OCI-LY7 (cell line): ENCODE measurements at regions not wholly inside any gene's neighbourhood (a gene's known extent, or its start where the extent isn't known, plus 50 kb on each side); places are given as distances from the start of the nearest gene placed in this dataset.

Source experiments
- BruUV-seq: library from RNA; stranded (reverse); fragments of 400-500 nt; replicated peaks from 2 replicates; lab custom pipeline; 2021; lab: Mats Ljungman, UMichigan
- CTCF ChIA-PET: fragments of 300-600 bp; sonication (Branson Sonifier 250); formaldehyde crosslinking; loops from one replicate; lab custom pipeline; 2022; ENCODE audit warnings: antibody characterized with exemption; ENCODE audit not compliant: unreplicated experiment; lab: Charles Lee
- POLR2A ChIA-PET: fragments of 300-600 bp; sonication (Branson Sonifier 250); formaldehyde crosslinking; loops from one replicate; lab custom pipeline; 2022; ENCODE audit warnings: antibody characterized with exemption; lab: Charles Lee
- DNase-seq: peaks from one replicate; pipeline ENCODE4 v3.0.0-alpha.2; 2015; ENCODE audit warnings: low spot score
- H2AFZ ChIP-seq: fragments of 200-600 bp; sonication (generic), shearing (Covaris generic); 2 replicates; pipeline ENCODE4 v1.6.1; 2014; ENCODE audit warnings: mild to moderate bottlenecking, antibody characterized with exemption, low read length, moderate library complexity
- H3K27ac ChIP-seq: fragments of 200-600 bp; sonication (generic); 2 replicates; pipeline ENCODE4 v1.5.1; 2014; ENCODE audit warnings: mixed run types, low read depth, mild to moderate bottlenecking, moderate library complexity, low read length, inconsistent platforms; ENCODE audit not compliant: poor library complexity, severe bottlenecking
- H3K36me3 ChIP-seq: fragments of 200-600 bp; sonication (generic); 2 replicates; pipeline ENCODE4 v1.6.1; 2014; ENCODE audit warnings: mild to moderate bottlenecking, antibody characterized with exemption, low read length, moderate library complexity, mixed read lengths; ENCODE audit not compliant: insufficient read depth
- H3K4me1 ChIP-seq: fragments of 200-600 bp; sonication (generic); 2 replicates; pipeline ENCODE4 v1.5.1; 2014; ENCODE audit warnings: mild to moderate bottlenecking, low read length; ENCODE audit not compliant: insufficient read depth, poor library complexity, severe bottlenecking
- H3K4me2 ChIP-seq: fragments of 200-600 bp; sonication (generic); 2 replicates; pipeline ENCODE4 v1.6.1; 2014; ENCODE audit warnings: mild to moderate bottlenecking, low read length
- H3K4me3 ChIP-seq: fragments of 200-600 bp; sonication (generic); 2 replicates; pipeline ENCODE4 v1.5.1; 2014; ENCODE audit warnings: mild to moderate bottlenecking, low read depth, low read length; ENCODE audit not compliant: poor library complexity, severe bottlenecking
- H3K79me2 ChIP-seq: fragments of 200-600 bp; sonication (generic); 2 replicates; pipeline ENCODE4 v1.6.1; 2016; ENCODE audit warnings: low read depth, mild to moderate bottlenecking, low read length, moderate library complexity, mixed read lengths; ENCODE audit not compliant: insufficient read depth
- H3K9me2 ChIP-seq: fragments of 200-600 bp; sonication (generic); 2 replicates; pipeline ENCODE4 v1.6.1; 2016; ENCODE audit warnings: mild to moderate bottlenecking, low read length, mixed read lengths; ENCODE audit not compliant: insufficient read depth
- H3K9me3 ChIP-seq: fragments of 200-600 bp; sonication (generic); 2 replicates; pipeline ENCODE4 v1.6.1; 2014; ENCODE audit warnings: mild to moderate bottlenecking, mixed run types, low read length, mixed read lengths
- H4K20me1 ChIP-seq: fragments of 200-600 bp; sonication (generic); 2 replicates; pipeline ENCODE4 v1.6.1; 2014; ENCODE audit warnings: mild to moderate bottlenecking, antibody characterized with exemption, low read length, moderate library complexity, mixed read lengths; ENCODE audit not compliant: insufficient read depth
- EZH2phosphoT487 ChIP-seq: fragments of 200-600 bp; sonication (generic); IDR thresholded peaks from 2 replicates; pipeline ENCODE4 v1.6.1; 2018; ENCODE audit warnings: low read depth, borderline replicate concordance, mild to moderate bottlenecking, mixed run types, antibody characterized with exemption, low read length, moderate library complexity, mixed read lengths
- intact Hi-C: fragments of 100-400 bp; cut with micrococcal nuclease; formaldehyde crosslinking; loops from one replicate; pipeline ENCODE4 v1.10.0; 2022; ENCODE audit not compliant: unreplicated experiment
- TF ChIP-seq, protein P1 (sequence below): fragments of 200-600 bp; sonication (generic); conservative IDR thresholded peaks from 2 replicates; pipeline ENCODE4 v1.5.1; 2014; ENCODE audit warnings: mild to moderate bottlenecking, antibody characterized with exemption, low read length, moderate library complexity, mixed read lengths

DNA sequence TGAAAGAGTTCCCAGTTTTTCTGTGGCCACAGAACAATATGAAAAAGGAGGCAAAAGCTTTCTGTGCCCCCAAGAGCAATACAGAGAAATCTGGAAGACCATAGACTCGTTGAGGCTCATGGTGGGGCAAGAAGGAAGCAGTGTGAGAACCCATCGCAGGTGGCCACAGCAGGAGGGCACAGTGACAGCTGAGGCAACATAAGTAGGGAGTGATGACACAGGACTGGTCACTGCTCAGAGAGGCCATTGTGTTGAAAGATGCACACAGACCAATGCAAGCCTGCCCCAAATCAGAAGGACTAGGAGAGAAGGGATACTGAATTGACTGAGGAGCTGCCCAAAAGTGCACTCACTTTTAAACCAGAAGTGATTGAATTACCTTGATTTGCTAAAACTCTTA, 483.6 kb downstream of the EPHA4 start:
- no peak overlapping the region for H3K27ac ChIP-seq
- no peaks in the 10 kb centered on the region for H4K20me1 ChIP-seq
- H3K4me2 ChIP-seq: no peak overlapping the region
- intact Hi-C loops: no loop called here
- H2AFZ ChIP-seq: no peak overlapping the region
- H3K79me2 ChIP-seq: no peaks in the 10 kb centered on the region
- no peaks in the 10 kb centered on the region for H3K9me2 ChIP-seq
- H3K4me3 ChIP-seq: no peak overlapping the region
- CTCF ChIA-PET: no interaction called here
- H3K4me1 ChIP-seq: no peaks in the 10 kb centered on the region
- H3K9me3 ChIP-seq: no peaks in the 10 kb centered on the region
- DNase-seq: no peak
- POLR2A ChIA-PET: no interaction called here
- BruUV-seq: no TSS peak
- TF ChIP-seq, protein P1, sequence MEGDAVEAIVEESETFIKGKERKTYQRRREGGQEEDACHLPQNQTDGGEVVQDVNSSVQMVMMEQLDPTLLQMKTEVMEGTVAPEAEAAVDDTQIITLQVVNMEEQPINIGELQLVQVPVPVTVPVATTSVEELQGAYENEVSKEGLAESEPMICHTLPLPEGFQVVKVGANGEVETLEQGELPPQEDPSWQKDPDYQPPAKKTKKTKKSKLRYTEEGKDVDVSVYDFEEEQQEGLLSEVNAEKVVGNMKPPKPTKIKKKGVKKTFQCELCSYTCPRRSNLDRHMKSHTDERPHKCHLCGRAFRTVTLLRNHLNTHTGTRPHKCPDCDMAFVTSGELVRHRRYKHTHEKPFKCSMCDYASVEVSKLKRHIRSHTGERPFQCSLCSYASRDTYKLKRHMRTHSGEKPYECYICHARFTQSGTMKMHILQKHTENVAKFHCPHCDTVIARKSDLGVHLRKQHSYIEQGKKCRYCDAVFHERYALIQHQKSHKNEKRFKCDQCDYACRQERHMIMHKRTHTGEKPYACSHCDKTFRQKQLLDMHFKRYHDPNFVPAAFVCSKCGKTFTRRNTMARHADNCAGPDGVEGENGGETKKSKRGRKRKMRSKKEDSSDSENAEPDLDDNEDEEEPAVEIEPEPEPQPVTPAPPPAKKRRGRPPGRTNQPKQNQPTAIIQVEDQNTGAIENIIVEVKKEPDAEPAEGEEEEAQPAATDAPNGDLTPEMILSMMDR: no peak
- TF ChIP-seq EZH2phosphoT487: no peak
- no peaks in the 10 kb centered on the region for H3K36me3 ChIP-seq

GRCh38 chr2:221095356-221095755, 476.7 kb downstream of the EPHA4 start:
- Histone ChIP-seq H3K4me1 (no peaks in the 10 kb centered on the region), H3K79me2 (no peaks in the 10 kb centered on the region), H3K9me2 (no peaks in the 10 kb centered on the region), H3K4me2 (no peak overlapping the region), H4K20me1 (no peaks in the 10 kb centered on the region), H3K4me3 (no peak overlapping the region), H2AFZ (no peak overlapping the region), H3K9me3 (no peaks in the 10 kb centered on the region), H3K27ac (no peak overlapping the region), H3K36me3 (no peaks in the 10 kb centered on the region)
- intact Hi-C loops: no loop called here
- TF ChIP-seq EZH2phosphoT487: no peak
- TF ChIP-seq, protein P1: no peak
- DNase-seq: no peak
- POLR2A ChIA-PET: interaction anchor here (0.9 kb wide), 1 partner anchor 14 kb away, joined by 3 read pairs; no protein-coding TSS in a partner anchor
- CTCF ChIA-PET: no interaction called here
- BruUV-seq: no TSS peak

DNA sequence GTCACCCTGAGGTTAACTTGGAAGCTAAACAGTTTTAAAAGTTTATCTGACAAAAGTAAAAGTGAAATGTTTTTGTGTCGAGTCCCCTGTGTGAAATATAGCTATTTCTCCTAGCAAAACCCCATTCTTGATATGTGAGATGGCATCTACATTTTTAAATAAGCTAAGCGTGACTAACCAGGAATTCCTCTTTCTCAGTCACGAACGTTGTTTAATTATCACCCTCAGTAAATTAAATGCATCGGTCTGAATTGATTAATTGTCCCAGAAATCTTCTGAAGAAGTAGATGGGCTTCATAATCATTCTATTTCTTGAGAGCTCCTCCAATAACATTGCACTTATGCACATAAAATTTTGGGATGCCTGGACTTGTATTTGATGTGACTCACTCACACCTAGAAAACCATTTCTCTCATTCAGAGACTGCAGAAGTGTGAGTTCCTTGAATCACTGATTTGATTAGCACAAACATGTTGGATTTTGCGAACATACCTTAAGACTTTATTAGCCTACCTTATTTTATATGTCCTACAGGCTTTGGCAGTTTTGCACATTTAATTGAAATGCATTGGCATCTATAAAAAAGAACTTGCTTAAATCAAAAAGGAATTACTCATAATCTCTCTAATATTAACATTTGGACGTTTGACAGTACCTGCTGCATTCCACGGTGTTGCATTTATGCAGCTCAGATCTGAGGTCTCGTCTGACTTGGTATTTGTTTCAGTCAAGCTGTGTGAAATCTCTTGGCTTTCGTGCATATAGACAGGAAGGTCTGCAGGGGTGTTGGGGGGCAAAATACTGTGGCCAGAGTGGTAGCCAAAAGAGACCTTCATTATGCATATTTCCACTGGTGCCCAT, 475.2 kb downstream of the EPHA4 start:
- CTCF ChIA-PET: no interaction called here
- H3K9me3 ChIP-seq: no peaks in the 10 kb centered on the region
- no TSS peak for BruUV-seq

More for the DNA sequence above, 475.2 kb downstream of the EPHA4 start:
- H4K20me1 ChIP-seq: no peaks in the 10 kb centered on the region
- H2AFZ ChIP-seq: no peak overlapping the region
- H3K9me2 ChIP-seq: no peaks in the 10 kb centered on the region
- H3K4me2 ChIP-seq: no peak overlapping the region
- H3K4me3 ChIP-seq: no peak overlapping the region
- H3K4me1 ChIP-seq: no peaks in the 10 kb centered on the region
- no peak for DNase-seq
- no peaks in the 10 kb centered on the region for H3K79me2 ChIP-seq
- TF ChIP-seq, protein P1: no peak
- no peak for TF ChIP-seq EZH2phosphoT487
- no peak overlapping the region for H3K27ac ChIP-seq
- no peaks in the 10 kb centered on the region for H3K36me3 ChIP-seq
- POLR2A ChIA-PET: interaction anchor here (0.6 to 0.8 kb wide), 4 partner anchors 9 to 343 kb away, joined by 3 to 4 read pairs (median 4); no protein-coding TSS in a partner anchor
- intact Hi-C loops: no loop called here
